NB4 (cell line): ENCODE measurements at regions not wholly inside any gene's neighbourhood (a gene's known extent, or its start where the extent isn't known, plus 50 kb on each side); places are given as distances from the start of the nearest gene placed in this dataset.

Experiments used
- CTCF ChIP-seq: IDR thresholded peaks from one replicate; pipeline ENCODE4 v1.5.1; 2012; ENCODE audit warnings: low read depth, low read length
- POLR2A ChIP-seq: IDR thresholded peaks from 2 replicates; pipeline ENCODE4 v1.6.1; 2011; ENCODE audit warnings: mild to moderate bottlenecking; ENCODE audit not compliant: insufficient read length; ENCODE audit errors: extremely low read depth

GRCh38 chr14:34204774-34205173 is 253.9 kb upstream of the EGLN3 start:
- TF ChIP-seq CTCF (no peak), POLR2A (no peak)
